ENCODE measurements at regions not wholly inside any gene's neighbourhood (a gene's known extent, or its start where the extent isn't known, plus 50 kb on each side); places are given as distances from the start of the nearest gene placed in this dataset.
"Not testable (repeated sequence)": the region's sequence is repeated elsewhere in the genome, so short reads cannot be mapped to it uniquely, and the experiment has no call there.

DNA sequence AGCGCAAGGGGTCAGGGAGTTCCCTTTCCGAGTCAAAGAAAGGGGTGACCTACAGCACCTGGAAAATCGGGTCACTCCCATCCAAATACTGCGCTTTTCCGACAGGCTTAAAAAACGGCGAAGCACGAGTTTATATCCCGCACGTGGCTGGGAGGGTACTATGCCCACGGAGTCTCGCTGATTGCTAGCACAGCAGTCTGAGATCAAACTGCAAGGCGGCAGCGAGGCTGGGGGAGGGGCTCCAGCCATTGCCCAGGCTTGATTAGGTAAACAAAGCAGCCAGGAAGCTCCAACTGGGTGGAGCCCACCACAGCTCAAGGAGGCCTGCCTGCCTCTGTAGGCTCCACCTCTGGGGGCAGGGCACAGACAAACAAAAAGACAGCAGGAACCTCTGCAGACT lies 735.1 kb downstream of the TTLL7 start:
- not testable (repeated sequence) for TF ChIP-seq POLR2AphosphoS5 (IDR thresholded peaks at IDR 0.05; ENCODE audit: borderline replicate concordance, low read depth, low read length); FOXP2 (optimal IDR thresholded peaks at IDR 0.05; ENCODE audit: control extremely low read depth, extremely low read length, insufficient read depth); EZH2 (IDR thresholded peaks at IDR 0.05)

Measured in SK-N-MC (cell line).